B cell (primary cell): ENCODE measurements at regions not wholly inside any gene's neighbourhood (a gene's known extent, or its start where the extent isn't known, plus 50 kb on each side); places are given as distances from the start of the nearest gene placed in this dataset.

ENCODE experiments used
- ATAC-seq: fragments of 200-7000 bp; cut with Tn5 transposase; one replicate; pipeline ENCODE4 v1.10.0; 2021; ENCODE audit warnings: low read depth, mild to moderate bottlenecking, moderate number of reproducible peaks, moderate library complexity
- CTCF ChIA-PET: fragments of 350-600 bp; sonication (Branson Sonifier 250); formaldehyde crosslinking; loops from one replicate; lab custom pipeline; 2021; ENCODE audit warnings: antibody characterized with exemption, inconsistent platforms; lab: Charles Lee
- POLR2A ChIA-PET: fragments of 350-600 bp; sonication (Branson Sonifier 250); formaldehyde crosslinking; loops from one replicate; lab custom pipeline; 2021; ENCODE audit warnings: antibody characterized with exemption; lab: Charles Lee
- DNase-seq: peaks from one replicate; pipeline ENCODE4 v3.0.0; 2013
- H2AFZ ChIP-seq: 2 replicates; pipeline ENCODE4 v1.6.1; 2012; ENCODE audit warnings: mild to moderate bottlenecking, low read depth, low read length; ENCODE audit not compliant: insufficient read depth, poor library complexity, severe bottlenecking
- H3K27ac ChIP-seq, 2 donors: 1 replicate in 1 of 2; 2 replicates in 1 of 2; pipeline ENCODE4 v1.5.1; 2012 to 2013; ENCODE audit warnings: low read length in 2 of 2, mild to moderate bottlenecking in 2 of 2, moderate library complexity in 1 of 2
- H3K27me3 ChIP-seq, 4 experiments: fragments of 200-600 bp in 1 of 4; sonication (generic) in 1 of 4; replicated peaks in 1 of 4; 1 replicate in 2 of 4; 2 replicates in 2 of 4; pipeline versions ENCODE4 v1.6.1 to v1.7.0; 2013 to 2016; ENCODE audit warnings: low read length in 3 of 4, mild to moderate bottlenecking in 2 of 4, mixed read lengths in 1 of 4, moderate library complexity in 1 of 4; ENCODE audit not compliant: insufficient read depth in 4 of 4, control insufficient read depth in 3 of 4; ENCODE audit errors: control extremely low read depth in 1 of 4
- H3K36me3 ChIP-seq, 2 experiments: replicated peaks in 1 of 2; 1 replicate in 1 of 2; 2 replicates in 1 of 2; pipeline versions ENCODE4 v1.6.1 to v1.7.1; 2013; ENCODE audit warnings: low read length in 1 of 2; ENCODE audit not compliant: insufficient read depth in 2 of 2, control insufficient read depth in 1 of 2; ENCODE audit errors: control extremely low read depth in 1 of 2, extremely low read depth in 1 of 2
- H3K4me1 ChIP-seq, 2 donors: fragments of 200-600 bp in 1 of 2; sonication (generic) in 1 of 2; 1 replicate in 1 of 2; 2 replicates in 1 of 2; pipeline versions ENCODE4 v1.5.1 to v1.6.1; 2013 to 2017; ENCODE audit warnings: low read length in 2 of 2; ENCODE audit not compliant: control insufficient read depth in 2 of 2, insufficient read depth in 2 of 2
- H3K4me2 ChIP-seq: replicated peaks from 2 replicates; pipeline ENCODE3; 2012; ENCODE audit warnings: mild to moderate bottlenecking, low read depth, low read length; ENCODE audit not compliant: poor library complexity, severe bottlenecking
- H3K4me3 ChIP-seq, 5 experiments: fragments of 200-600 bp in 1 of 5; sonication (generic) in 1 of 5; 1 replicate in 3 of 5; 2 replicates in 2 of 5; pipeline versions ENCODE4 v1.5.1 to v1.7.0; 2011 to 2016; ENCODE audit warnings: low read length in 4 of 5, mild to moderate bottlenecking in 4 of 5, low read depth in 2 of 5, control low read depth in 1 of 5, moderate library complexity in 1 of 5; ENCODE audit not compliant: insufficient read depth in 1 of 5; ENCODE audit errors: control extremely low read depth in 1 of 5, extremely low read depth in 1 of 5
- H3K79me2 ChIP-seq: fragments of 200-600 bp; sonication (generic); one replicate; pipeline ENCODE4 v1.6.0; 2016; ENCODE audit warnings: low read length; ENCODE audit not compliant: control insufficient read depth, insufficient read depth
- H3K9ac ChIP-seq: fragments of 200-600 bp; sonication (generic); 2 replicates; pipeline ENCODE4 v1.6.1; 2017; ENCODE audit warnings: mild to moderate bottlenecking, low read length, moderate library complexity
- H3K9me3 ChIP-seq, 3 donors: one replicate each; pipeline versions ENCODE4 v1.6.1 to v1.7.1; 2013; ENCODE audit warnings: low read length in 2 of 3; ENCODE audit not compliant: control insufficient read depth in 2 of 3, insufficient read depth in 1 of 3; ENCODE audit errors: control extremely low read depth in 1 of 3
- H4K20me1 ChIP-seq: 2 replicates; pipeline ENCODE4 v1.6.0; 2012; ENCODE audit warnings: mild to moderate bottlenecking, low read length; ENCODE audit not compliant: insufficient read depth, control insufficient read depth, poor library complexity, severe bottlenecking
- H3K27ac Mint-ChIP-seq: one replicate; pipeline ENCODE4 v1.8.0; 2021; ENCODE audit warnings: mixed read lengths
- H3K27me3 Mint-ChIP-seq: one replicate; pipeline ENCODE4 v1.8.0; 2021; ENCODE audit warnings: mixed read lengths
- H3K4me1 Mint-ChIP-seq: one replicate; pipeline ENCODE4 v1.8.0; 2021; ENCODE audit warnings: mixed read lengths
- H3K4me3 Mint-ChIP-seq: one replicate; pipeline ENCODE4 v1.8.0; 2021; ENCODE audit warnings: mixed read lengths
- H3K9me3 Mint-ChIP-seq: one replicate; pipeline ENCODE4 v1.8.0; 2022; ENCODE audit warnings: mixed read lengths; ENCODE audit not compliant: insufficient read depth
- EZH2 ChIP-seq: IDR thresholded peaks from 2 replicates; pipeline ENCODE4 v1.6.1; 2012; ENCODE audit warnings: borderline replicate concordance, low read depth, mild to moderate bottlenecking, moderate library complexity, low read length; ENCODE audit not compliant: insufficient read depth, poor library complexity, severe bottlenecking
- WGBS: methylation state at CpG from one replicate; pipeline ENCODE4 v1.1.5; 2013; ENCODE audit warnings: missing lambda C conversion rate; ENCODE audit not compliant: insufficient coverage; 5-methylcytosine and 5-hydroxymethylcytosine counted together
- intact Hi-C: fragments of 100-400 bp; cut with micrococcal nuclease; formaldehyde crosslinking; loops from one replicate; pipeline ENCODE4 v1.10.0; 2022
- TF ChIP-seq, protein P1 (sequence below): fragments of 200-600 bp; IDR thresholded peaks from one replicate; pipeline ENCODE4 v1.8.0; 2022; ENCODE audit warnings: antibody characterized with exemption, mild to moderate bottlenecking

DNA sequence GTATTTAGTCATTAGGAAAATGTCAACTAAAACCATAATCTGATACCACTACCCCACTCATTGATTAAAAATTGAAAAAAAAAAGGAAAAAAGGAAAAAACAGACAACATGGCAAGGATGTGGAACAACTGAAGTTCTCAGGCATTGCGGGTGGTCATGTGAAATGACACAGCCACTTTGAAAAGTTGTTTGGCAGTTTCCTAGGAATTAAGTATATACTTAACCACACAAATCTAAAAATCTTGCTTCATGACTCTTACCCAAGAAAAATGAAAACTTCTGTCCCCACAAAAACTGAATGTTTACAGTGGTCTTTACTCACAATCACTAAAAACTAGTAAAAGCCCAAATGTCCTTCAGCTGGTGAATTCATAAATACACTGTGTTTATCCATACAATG lies 254.5 kb downstream of the AHR start:
- Histone ChIP-seq H3K27ac (no peak overlapping the region), H3K4me1 (no peaks in the 10 kb centered on the region), H2AFZ (no peak overlapping the region), H3K4me3 (no peak overlapping the region), H3K36me3 (no peaks in the 10 kb centered on the region), H3K27me3 (no peaks in the 10 kb centered on the region), H3K79me2 (no peaks in the 10 kb centered on the region), H3K4me2 (no peak overlapping the region), H3K9me3 (no peaks in the 10 kb centered on the region), H4K20me1 (no peaks in the 10 kb centered on the region), H3K9ac (no peak overlapping the region)
- CTCF ChIA-PET = no interaction called here
- Mint-ChIP-seq H3K4me1 (peaks cover 6% of the 10 kb centered on the region), H3K4me3 (no peak overlapping the region), H3K9me3 (no peaks in the 10 kb centered on the region), H3K27ac (no peak overlapping the region), H3K27me3 (no peaks in the 10 kb centered on the region)
- DNase-seq = no peak
- ATAC-seq = no peak
- WGBS = no CpG with 5 or more reads among the region's 1 CpG
- POLR2A ChIA-PET = no interaction called here
- intact Hi-C loops = no loop called here
- TF ChIP-seq, protein P1, sequence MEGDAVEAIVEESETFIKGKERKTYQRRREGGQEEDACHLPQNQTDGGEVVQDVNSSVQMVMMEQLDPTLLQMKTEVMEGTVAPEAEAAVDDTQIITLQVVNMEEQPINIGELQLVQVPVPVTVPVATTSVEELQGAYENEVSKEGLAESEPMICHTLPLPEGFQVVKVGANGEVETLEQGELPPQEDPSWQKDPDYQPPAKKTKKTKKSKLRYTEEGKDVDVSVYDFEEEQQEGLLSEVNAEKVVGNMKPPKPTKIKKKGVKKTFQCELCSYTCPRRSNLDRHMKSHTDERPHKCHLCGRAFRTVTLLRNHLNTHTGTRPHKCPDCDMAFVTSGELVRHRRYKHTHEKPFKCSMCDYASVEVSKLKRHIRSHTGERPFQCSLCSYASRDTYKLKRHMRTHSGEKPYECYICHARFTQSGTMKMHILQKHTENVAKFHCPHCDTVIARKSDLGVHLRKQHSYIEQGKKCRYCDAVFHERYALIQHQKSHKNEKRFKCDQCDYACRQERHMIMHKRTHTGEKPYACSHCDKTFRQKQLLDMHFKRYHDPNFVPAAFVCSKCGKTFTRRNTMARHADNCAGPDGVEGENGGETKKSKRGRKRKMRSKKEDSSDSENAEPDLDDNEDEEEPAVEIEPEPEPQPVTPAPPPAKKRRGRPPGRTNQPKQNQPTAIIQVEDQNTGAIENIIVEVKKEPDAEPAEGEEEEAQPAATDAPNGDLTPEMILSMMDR = no peak
- no peak for TF ChIP-seq EZH2

DNA sequence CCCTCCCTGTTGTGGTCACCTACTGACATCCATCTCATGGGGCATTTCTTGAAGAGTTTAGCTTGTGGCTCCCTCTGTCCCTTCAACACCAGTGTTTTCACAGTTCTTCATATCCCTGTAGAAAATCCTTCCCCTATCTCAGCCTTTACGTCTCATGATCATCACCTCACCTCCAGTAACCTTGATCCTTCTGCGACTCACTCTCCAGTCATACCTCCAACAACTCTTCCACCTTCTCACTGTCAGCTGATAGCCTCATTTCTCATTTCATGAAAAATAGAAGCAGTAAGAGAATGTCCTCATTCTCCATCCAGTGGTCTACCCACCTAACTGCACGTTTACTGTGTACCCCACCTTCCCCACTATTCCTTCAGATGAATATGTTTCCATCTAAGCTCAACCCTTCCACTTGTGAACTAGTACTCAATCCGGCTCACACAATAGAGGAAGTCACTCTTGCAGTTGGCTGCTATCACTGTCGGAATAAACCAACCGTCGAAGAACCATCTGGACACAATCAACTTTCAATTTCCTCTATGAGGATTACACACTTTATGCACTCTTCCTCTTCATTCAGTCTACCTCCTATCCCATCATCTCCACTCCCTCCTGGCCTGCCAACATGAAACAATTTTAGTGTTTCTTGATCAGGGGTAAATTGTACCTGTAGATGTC lies 256.0 kb downstream of the AHR start:
- H3K27ac ChIP-seq = no peak overlapping the region
- H3K9me3 ChIP-seq = no peaks in the 10 kb centered on the region
- Mint-ChIP-seq H3K27ac (no peak overlapping the region), H3K4me1 (peaks cover 6% of the 10 kb centered on the region), H3K4me3 (no peak overlapping the region), H3K27me3 (no peaks in the 10 kb centered on the region), H3K9me3 (no peaks in the 10 kb centered on the region)
- DNase-seq = no peak
- no peak overlapping the region for H3K4me3 ChIP-seq
- no peaks in the 10 kb centered on the region for H3K27me3 ChIP-seq
- intact Hi-C loops = no loop called here
- H3K79me2 ChIP-seq = no peaks in the 10 kb centered on the region
- no peak overlapping the region for H2AFZ ChIP-seq
- POLR2A ChIA-PET = no interaction called here
- H3K36me3 ChIP-seq = no peaks in the 10 kb centered on the region
- TF ChIP-seq EZH2 = no peak
- TF ChIP-seq, protein P1 = no peak
- H3K9ac ChIP-seq = no peak overlapping the region
- ATAC-seq = no peak
- H3K4me1 ChIP-seq = no peaks in the 10 kb centered on the region
- no peak overlapping the region for H3K4me2 ChIP-seq
- no peaks in the 10 kb centered on the region for H4K20me1 ChIP-seq
- CTCF ChIA-PET = no interaction called here
- 53% methylated on average over 7 of the region's 7 CpGs for WGBS
